ENCODE measurements at regions not wholly inside any gene's neighbourhood (a gene's known extent, or its start where the extent isn't known, plus 50 kb on each side); places are given as distances from the start of the nearest gene placed in this dataset.

DNA sequence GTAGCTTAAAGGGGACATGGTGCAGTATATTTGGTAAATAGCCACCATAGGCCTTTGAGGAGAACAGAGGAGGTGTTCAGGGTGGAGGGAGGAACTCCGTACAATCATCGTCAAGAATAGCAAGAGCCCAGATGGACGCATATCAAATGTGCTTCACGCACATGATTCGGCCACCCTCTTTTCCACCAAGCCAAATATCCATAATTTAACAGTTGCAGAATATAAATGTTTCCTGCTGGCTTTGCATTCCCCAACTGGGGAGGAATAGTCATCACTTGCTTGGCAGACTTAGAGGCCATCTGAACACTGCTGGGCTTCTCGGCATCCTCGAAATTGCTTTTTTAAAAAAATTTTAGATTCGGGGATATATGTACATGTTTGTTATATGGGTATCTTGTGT is 111.9 kb upstream of the ERCC4 start:
- no peak for TF ChIP-seq CTCF (IDR thresholded peaks at IDR 0.05; ENCODE audit: borderline replicate concordance)
- H3K27me3 ChIP-seq (ENCODE audit: low read depth), result peaks cover 27% of the 10 kb centered on the region

GRCh38 chr16:13809765-13810164 is 110.2 kb upstream of the ERCC4 start:
- Histone ChIP-seq H3K9me3 (replicated peaks) (no peaks in the 10 kb centered on the region), H3K27ac (replicated peaks) (no peak overlapping the region), H3K4me1 (no peaks in the 10 kb centered on the region), H3K36me3 (no peaks in the 10 kb centered on the region), H3K4me3 (no peak overlapping the region), H3K27me3 (ENCODE audit: low read depth) (peaks cover 38% of the 10 kb centered on the region)
- no peak for TF ChIP-seq CTCF (IDR thresholded peaks at IDR 0.05; ENCODE audit: borderline replicate concordance)
- intact Hi-C loops (cut with micrococcal nuclease), result no loop called here
- no peak for DNase-seq

More for the DNA sequence above, 111.9 kb upstream of the ERCC4 start:
- Histone ChIP-seq H3K36me3 (no peaks in the 10 kb centered on the region), H3K9me3 (replicated peaks) (no peaks in the 10 kb centered on the region), H3K27ac (replicated peaks) (no peak overlapping the region), H3K4me3 (no peak overlapping the region), H3K4me1 (no peaks in the 10 kb centered on the region)
- intact Hi-C loops (cut with micrococcal nuclease), result no loop called here
- DNase-seq, result no peak

DNA sequence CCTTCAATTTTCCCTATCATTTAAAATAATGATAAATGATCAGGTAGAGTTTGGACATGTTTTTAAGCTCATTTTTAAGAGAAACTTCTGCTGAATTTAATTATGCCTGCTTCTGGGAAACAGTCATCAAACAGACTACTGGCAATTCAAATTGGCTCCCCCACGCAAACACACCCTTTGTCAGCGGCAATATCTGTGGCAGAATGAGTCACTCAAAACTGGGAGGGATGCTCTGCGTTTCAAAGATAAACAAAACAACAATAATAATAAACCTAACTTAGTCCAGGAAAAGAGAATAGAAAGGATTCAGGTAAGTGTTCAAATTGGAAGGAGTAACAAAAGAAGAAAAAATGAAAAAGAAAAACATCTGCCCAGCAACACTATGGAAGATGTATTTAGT is 108.1 kb upstream of the ERCC4 start:
- peaks cover 58% of the 10 kb centered on the region for H3K27me3 ChIP-seq (ENCODE audit: low read depth)
- no peaks in the 10 kb centered on the region for H3K4me1 ChIP-seq
- H3K27ac ChIP-seq (replicated peaks), result no peak overlapping the region
- intact Hi-C loops (cut with micrococcal nuclease), result no loop called here
- H3K36me3 ChIP-seq, result no peaks in the 10 kb centered on the region
- TF ChIP-seq CTCF (IDR thresholded peaks at IDR 0.05; ENCODE audit: borderline replicate concordance), result no peak
- no peak overlapping the region for H3K4me3 ChIP-seq
- no peaks in the 10 kb centered on the region for H3K9me3 ChIP-seq (replicated peaks)
- no peak for DNase-seq

- Histone ChIP-seq H3K4me1 (no peaks in the 10 kb centered on the region), H3K27me3 (ENCODE audit: low read depth) (peaks cover 49% of the 10 kb centered on the region), H3K27ac (replicated peaks) (no peak overlapping the region), H3K9me3 (replicated peaks) (no peaks in the 10 kb centered on the region), H3K36me3 (no peaks in the 10 kb centered on the region), H3K4me3 (no peak overlapping the region)
- DNase-seq, result no peak
- intact Hi-C loops (cut with micrococcal nuclease), result no loop called here
- TF ChIP-seq CTCF (IDR thresholded peaks at IDR 0.05; ENCODE audit: borderline replicate concordance), result no peak
These were observed 103.3 kb upstream of the ERCC4 start for GRCh38 chr16:13816701-13817100.

DNA sequence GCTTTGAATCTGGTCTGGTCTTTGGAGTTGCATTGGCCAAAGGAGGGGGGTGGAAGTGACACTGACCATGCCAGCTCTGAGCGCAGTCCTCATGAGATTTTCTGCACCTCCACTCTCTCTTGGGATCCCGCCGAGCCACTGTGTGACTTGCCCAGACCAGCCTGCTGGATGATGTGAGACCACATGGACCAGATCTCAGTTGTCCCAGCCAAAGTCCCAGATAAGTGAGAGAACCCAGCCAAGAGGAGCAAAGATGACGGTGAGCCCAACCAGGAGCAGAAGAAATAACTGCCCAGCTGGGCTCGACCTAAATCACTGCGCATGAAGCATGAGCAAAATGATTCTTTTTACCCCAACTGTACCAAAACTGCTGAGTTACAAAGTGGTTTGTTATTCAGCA is 96.5 kb upstream of the ERCC4 start:
- H3K9me3 ChIP-seq (replicated peaks), result peaks cover 16% of the 10 kb centered on the region
- no peaks in the 10 kb centered on the region for H3K36me3 ChIP-seq
- DNase-seq, result no peak
- intact Hi-C loops (cut with micrococcal nuclease), result no loop called here
- H3K27me3 ChIP-seq (ENCODE audit: low read depth), result peaks cover 8% of the 10 kb centered on the region
- no peak for TF ChIP-seq CTCF (IDR thresholded peaks at IDR 0.05; ENCODE audit: borderline replicate concordance)
- H3K27ac ChIP-seq (replicated peaks), result no peak overlapping the region
- no peak overlapping the region for H3K4me3 ChIP-seq
- no peaks in the 10 kb centered on the region for H3K4me1 ChIP-seq
